ENCODE measurements at regions not wholly inside any gene's neighbourhood (a gene's known extent, or its start where the extent isn't known, plus 50 kb on each side); places are given as distances from the start of the nearest gene placed in this dataset.
A peak's percentile ranks its signal among the peaks of the same experiment; 100 is the strongest.

DNA sequence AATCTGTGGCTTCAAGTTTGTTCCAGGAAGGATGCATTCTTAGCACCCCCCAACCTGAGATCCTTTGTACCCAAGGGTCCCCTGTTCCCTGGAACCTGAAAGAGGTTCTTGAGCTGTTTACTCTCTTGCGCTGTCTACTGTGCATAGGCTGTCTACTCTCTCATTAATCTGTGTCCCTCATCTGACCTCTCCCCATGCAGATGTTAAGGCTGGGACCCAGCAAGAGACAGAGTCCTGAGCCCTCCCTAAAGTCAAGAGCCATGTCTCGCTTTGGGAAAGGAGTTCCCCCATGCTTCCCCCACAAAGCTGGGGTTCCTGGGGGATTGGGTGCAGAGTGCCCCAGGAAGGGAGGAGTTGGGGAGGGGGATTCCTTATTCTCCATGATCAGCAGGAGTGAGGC lies 312.9 kb downstream of the CYP26B1 start:
- intact Hi-C loops (cut with DNase I), result no loop called here
- Histone ChIP-seq H3K27ac (no peak overlapping the region), H3K9me3 (no peaks in the 10 kb centered on the region), H3K4me1 (no peaks in the 10 kb centered on the region), H3K36me3 (replicated peaks in 1 of 2; ENCODE audit: insufficient read depth in 1 of 2, low read depth in 2 of 2) (no peaks in the 10 kb centered on the region), H3K4me3 (no peak overlapping the region), H3K27me3 (peaks cover 0 to 5% of the 10 kb centered on the region in 2 donors)
- DNase-seq (no peak), ATAC-seq (no peak)
- TF ChIP-seq, protein P1, sequence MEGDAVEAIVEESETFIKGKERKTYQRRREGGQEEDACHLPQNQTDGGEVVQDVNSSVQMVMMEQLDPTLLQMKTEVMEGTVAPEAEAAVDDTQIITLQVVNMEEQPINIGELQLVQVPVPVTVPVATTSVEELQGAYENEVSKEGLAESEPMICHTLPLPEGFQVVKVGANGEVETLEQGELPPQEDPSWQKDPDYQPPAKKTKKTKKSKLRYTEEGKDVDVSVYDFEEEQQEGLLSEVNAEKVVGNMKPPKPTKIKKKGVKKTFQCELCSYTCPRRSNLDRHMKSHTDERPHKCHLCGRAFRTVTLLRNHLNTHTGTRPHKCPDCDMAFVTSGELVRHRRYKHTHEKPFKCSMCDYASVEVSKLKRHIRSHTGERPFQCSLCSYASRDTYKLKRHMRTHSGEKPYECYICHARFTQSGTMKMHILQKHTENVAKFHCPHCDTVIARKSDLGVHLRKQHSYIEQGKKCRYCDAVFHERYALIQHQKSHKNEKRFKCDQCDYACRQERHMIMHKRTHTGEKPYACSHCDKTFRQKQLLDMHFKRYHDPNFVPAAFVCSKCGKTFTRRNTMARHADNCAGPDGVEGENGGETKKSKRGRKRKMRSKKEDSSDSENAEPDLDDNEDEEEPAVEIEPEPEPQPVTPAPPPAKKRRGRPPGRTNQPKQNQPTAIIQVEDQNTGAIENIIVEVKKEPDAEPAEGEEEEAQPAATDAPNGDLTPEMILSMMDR (IDR thresholded peaks at IDR 0.05), result no peak
- TF ChIP-seq POLR2A (IDR thresholded peaks at IDR 0.05), result no peak
- WGBS, 2 donors, result 92 to 93% methylated on average over 2 of the region's 2 CpGs

- TF ChIP-seq, protein P1 (IDR thresholded peaks at IDR 0.05), result no peak
- TF ChIP-seq POLR2A (IDR thresholded peaks at IDR 0.05), result no peak
- ATAC-seq (peak; percentile 55), DNase-seq (peak in 3 of 4 donors; percentile 19 to 26 (median 20))
- no peaks in the 10 kb centered on the region for H3K9me3 ChIP-seq
- 71 to 83% methylated on average over 6 of the region's 6 CpGs for WGBS, 2 donors
- intact Hi-C loops (cut with DNase I), result no loop called here
- H3K36me3 ChIP-seq (replicated peaks in 1 of 2; ENCODE audit: insufficient read depth in 1 of 2, low read depth in 2 of 2), result no peaks in the 10 kb centered on the region
- no peaks in the 10 kb centered on the region for H3K4me1 ChIP-seq
- H3K27ac ChIP-seq, result no peak overlapping the region
- peaks cover 0 to 5% of the 10 kb centered on the region in 2 donors for H3K27me3 ChIP-seq
- H3K4me3 ChIP-seq, result no peak overlapping the region
Measured at GRCh38 chr2:71833855-71834560, 313.7 kb downstream of the CYP26B1 start.

DNA sequence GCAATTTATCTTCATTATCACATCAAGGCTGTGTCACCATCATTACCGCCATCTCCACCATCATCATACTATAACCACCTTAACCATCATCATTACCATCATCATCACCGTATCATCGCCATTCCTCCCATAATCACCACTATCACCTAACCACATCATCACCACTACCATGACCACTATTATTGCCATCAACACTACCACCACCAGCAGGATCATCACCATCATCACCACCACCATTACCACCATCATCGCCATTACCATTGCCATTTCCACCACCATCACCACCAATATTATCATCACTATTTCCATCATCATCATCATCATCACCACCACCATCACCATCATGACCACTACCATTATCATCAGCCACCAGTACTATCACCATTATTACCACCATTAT lies 314.4 kb downstream of the CYP26B1 start:
- H3K4me1 ChIP-seq, result no peaks in the 10 kb centered on the region
- no peaks in the 10 kb centered on the region for H3K9me3 ChIP-seq
- no peak for ATAC-seq
- TF ChIP-seq, protein P1 (IDR thresholded peaks at IDR 0.05), result no peak
- TF ChIP-seq POLR2A (IDR thresholded peaks at IDR 0.05), result no peak
- intact Hi-C loops (cut with DNase I), result no loop called here
- H3K4me3 ChIP-seq, result no peak overlapping the region
- H3K27ac ChIP-seq, result no peak overlapping the region
- 73 to 95% methylated on average over 4 of the region's 4 CpGs for WGBS, 2 donors
- peaks cover 0 to 5% of the 10 kb centered on the region in 2 donors for H3K27me3 ChIP-seq
- no peak for DNase-seq
- H3K36me3 ChIP-seq (replicated peaks in 1 of 2; ENCODE audit: insufficient read depth in 1 of 2, low read depth in 2 of 2), result no peaks in the 10 kb centered on the region

DNA sequence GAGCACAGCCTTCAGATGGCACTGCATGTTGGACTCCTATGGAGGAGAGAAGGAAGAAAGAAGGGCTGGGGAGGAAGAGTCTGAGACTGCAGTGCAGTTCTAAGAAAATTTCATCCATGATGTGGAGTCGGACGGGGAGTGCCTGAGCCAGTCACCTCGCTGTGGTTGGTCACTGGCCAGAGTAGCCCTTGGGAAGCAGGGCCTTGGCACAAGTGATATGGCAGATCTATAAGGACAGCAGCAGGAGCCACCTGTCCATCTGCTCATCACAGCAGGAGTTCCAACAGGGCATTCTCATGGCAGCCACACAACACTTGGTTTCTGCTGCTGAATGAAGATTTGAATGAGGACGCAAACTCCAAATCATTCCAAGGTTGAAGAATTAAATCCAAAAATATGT lies 314.8 kb downstream of the CYP26B1 start:
- no peaks in the 10 kb centered on the region for H3K9me3 ChIP-seq
- no peaks in the 10 kb centered on the region for H3K4me1 ChIP-seq
- H3K27ac ChIP-seq, result no peak overlapping the region
- TF ChIP-seq POLR2A (IDR thresholded peaks at IDR 0.05), result no peak
- TF ChIP-seq, protein P1 (IDR thresholded peaks at IDR 0.05), result no peak
- H3K36me3 ChIP-seq (replicated peaks in 1 of 2; ENCODE audit: insufficient read depth in 1 of 2, low read depth in 2 of 2), result no peaks in the 10 kb centered on the region
- H3K27me3 ChIP-seq, result peaks cover 0 to 5% of the 10 kb centered on the region in 2 donors
- H3K4me3 ChIP-seq, result no peak overlapping the region
- intact Hi-C loops (cut with DNase I), result no loop called here
- WGBS, 2 donors, result 88 to 91% methylated on average over 4 of the region's 4 CpGs
- no peak for ATAC-seq
- DNase-seq, result no peak

- no peak for ATAC-seq
- no peaks in the 10 kb centered on the region for H3K9me3 ChIP-seq
- H3K4me3 ChIP-seq, result no peak overlapping the region
- TF ChIP-seq POLR2A (IDR thresholded peaks at IDR 0.05), result no peak
- TF ChIP-seq, protein P1 (IDR thresholded peaks at IDR 0.05), result no peak
- intact Hi-C loops (cut with DNase I), result no loop called here
- H3K36me3 ChIP-seq (replicated peaks in 1 of 2; ENCODE audit: insufficient read depth in 1 of 2, low read depth in 2 of 2), result no peaks in the 10 kb centered on the region
- 60 to 76% methylated on average over 1 of the region's 1 CpG for WGBS, 2 donors
- no peak for DNase-seq
- H3K27ac ChIP-seq, result no peak overlapping the region
- peaks cover 0 to 5% of the 10 kb centered on the region in 2 donors for H3K27me3 ChIP-seq
- no peaks in the 10 kb centered on the region for H3K4me1 ChIP-seq
Measured at GRCh38 chr2:71832388-71832787, 315.3 kb downstream of the CYP26B1 start.
